ENCODE measurements at regions not wholly inside any gene's neighbourhood (a gene's known extent, or its start where the extent isn't known, plus 50 kb on each side); places are given as distances from the start of the nearest gene placed in this dataset.
"Not testable (repeated sequence)": the region's sequence is repeated elsewhere in the genome, so short reads cannot be mapped to it uniquely, and the experiment has no call there.

DNA sequence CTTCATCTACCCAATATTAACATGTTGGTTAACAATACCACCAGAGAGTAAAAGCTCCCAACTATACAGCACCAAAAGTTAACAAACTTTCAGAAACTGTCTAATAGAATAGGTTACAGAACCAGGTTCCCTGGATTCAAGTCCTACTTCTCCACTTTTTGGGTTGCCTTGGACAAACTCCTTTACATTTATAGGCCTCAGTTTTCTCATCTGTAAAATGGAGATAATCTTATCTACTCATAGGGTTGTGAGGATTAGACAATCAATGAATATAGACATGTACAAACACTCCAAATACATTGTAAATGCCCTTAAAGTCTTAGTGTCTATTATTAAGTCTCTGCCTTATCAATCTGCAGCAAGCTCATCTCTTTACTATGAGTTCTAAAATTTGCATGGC lies 435.2 kb downstream of the ZFHX3 start:
- no peak for DNase-seq
- in situ Hi-C loops (cut with HindIII; ENCODE audit: low pct_ligation_motif_present, low pct_unique_long_range_greater_than_20kb, low sequenced_read_pairs): no loop called here

DNA sequence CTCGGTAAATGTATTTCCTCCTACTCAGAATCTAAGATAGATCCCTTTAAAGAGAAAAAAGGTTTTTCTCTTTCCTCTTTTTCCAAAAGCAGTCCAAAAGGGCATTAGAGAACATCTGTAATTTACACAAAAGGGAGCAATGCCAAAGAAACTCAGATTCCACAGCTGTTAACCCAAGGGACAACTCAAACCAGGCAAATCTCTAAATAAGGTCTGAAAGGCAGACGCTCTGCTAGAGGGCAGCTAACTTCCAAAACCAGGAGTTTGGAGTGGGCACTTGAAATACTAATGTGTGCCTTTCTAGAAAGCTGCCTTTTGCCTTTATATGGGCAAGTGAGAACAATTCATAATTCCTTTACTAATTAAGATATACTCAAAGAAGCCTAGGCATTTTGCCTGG lies 435.7 kb downstream of the ZFHX3 start:
- in situ Hi-C loops (cut with HindIII; ENCODE audit: low pct_ligation_motif_present, low pct_unique_long_range_greater_than_20kb, low sequenced_read_pairs): no loop called here
- no peak for DNase-seq

DNA sequence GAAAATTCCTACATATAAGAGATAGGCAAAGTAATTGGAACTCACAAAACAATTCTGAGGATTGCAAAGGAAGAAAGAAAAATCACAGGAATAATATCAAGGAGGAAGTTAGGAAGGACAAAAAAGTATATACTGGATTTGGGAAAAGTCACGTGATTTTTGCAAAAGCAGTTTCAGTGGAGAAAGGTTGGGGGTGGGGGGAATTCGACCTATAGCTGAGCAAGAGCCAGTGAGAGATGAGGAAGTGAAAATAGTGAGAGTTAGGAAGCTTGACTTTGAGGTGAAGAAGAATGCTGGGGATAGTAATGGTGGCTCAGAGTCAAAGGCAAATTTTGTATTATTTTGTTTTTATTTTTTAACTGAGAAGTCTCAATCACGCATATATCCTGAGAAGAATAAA lies 438.0 kb upstream of the PMFBP1 start:
- DNase-seq: no peak
- in situ Hi-C loops (cut with HindIII; ENCODE audit: low pct_ligation_motif_present, low pct_unique_long_range_greater_than_20kb, low sequenced_read_pairs): no loop called here

DNA sequence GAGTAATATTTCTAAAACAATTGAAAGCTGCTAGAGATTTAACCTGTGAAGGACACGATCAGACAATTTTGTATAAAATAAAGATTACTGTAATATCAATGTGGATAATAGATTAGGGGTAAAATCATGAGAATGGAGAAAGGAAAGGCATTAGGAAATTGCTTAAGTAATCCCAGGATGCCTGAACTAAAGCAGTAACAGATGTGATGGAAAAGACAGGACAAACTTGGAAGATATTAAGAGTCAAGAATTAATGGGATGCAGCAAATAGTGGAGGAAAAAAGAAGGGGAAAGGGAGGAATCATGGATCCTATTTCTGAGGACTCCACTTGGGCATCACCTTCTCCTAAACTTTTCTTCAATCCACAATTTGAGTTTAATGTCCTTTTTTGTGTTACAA lies 437.1 kb upstream of the PMFBP1 start:
- in situ Hi-C loops (cut with HindIII; ENCODE audit: low pct_ligation_motif_present, low pct_unique_long_range_greater_than_20kb, low sequenced_read_pairs): no loop called here
- DNase-seq: no peak

DNA sequence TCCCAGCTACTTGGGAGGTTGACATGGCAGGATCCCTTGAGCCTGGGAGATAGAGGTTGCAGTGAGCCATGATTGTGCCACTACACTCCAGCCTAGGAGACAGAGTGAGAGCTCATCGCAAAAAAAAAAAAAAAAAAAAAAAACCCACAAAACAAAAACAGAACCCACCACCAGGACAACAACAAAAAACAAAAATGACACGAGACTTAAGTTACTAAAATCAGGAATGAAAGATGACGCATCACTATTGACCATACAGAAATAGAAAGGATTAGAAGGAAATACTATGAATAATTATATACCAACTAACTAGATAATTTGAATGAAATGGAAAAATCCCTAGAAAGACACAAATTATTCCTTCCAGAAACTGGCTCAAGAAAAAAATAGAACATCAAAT lies 432.4 kb upstream of the PMFBP1 start:
- in situ Hi-C loops (cut with HindIII; ENCODE audit: low pct_ligation_motif_present, low pct_unique_long_range_greater_than_20kb, low sequenced_read_pairs): no loop called here
- no peak for DNase-seq

DNA sequence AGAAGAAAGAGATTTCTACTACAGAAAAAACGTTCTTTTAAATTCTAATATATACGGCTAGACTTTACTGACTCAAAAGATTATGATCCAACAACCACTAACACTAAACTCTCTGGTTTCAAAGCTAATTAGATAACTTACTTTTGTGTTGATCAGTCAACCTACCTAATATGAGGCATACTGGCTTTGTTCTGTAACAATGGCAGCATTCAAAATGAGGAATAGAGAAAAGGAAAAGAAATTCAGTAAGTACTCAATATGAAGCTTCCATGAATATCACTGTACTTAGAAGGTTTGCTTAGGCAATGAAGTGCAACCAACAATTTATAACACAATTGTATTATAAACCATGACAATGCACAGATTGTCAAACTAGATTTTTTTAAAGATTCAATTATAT lies 430.5 kb upstream of the PMFBP1 start:
- in situ Hi-C loops (cut with HindIII; ENCODE audit: low pct_ligation_motif_present, low pct_unique_long_range_greater_than_20kb, low sequenced_read_pairs): no loop called here
- no peak for DNase-seq

DNA sequence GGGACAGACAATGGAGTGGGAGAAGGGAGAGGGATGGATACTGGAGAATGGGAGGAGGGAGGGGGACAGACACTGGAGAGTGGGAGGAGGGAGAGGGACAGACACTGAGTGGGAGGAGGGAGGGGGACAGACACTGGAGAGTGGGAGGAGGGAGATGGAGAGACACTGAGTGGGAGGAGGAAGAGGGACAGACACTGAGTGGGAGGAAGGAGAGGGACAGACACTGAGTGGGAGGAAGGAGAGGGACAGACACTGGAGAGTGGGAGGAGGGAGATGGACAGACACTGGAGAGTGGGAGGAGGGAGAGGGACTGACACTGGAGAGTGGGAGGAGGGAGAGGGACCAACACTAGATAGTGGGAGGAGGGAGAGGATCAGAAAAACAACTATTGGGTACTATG lies 426.7 kb upstream of the PMFBP1 start:
- DNase-seq: no peak
- in situ Hi-C loops (cut with HindIII; ENCODE audit: low pct_ligation_motif_present, low pct_unique_long_range_greater_than_20kb, low sequenced_read_pairs): no loop called here

DNA sequence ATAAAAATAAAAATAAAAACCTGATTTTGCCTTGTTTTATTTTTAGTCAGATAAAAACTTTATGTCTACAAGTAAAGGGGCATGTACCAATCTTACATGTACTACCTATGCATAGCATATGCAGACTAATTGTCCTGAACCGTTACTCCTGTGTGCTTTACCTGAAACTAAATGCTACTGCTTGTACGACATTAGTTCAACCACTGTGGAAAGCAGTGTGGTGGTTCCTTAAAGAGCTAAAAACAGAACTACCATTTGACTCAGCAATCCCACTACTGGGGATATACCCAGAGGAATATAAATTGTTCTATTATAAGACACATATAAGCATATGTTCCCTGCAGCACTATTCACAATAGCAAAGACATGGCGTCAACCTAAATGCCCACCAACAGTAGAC lies 426.0 kb upstream of the PMFBP1 start:
- in situ Hi-C loops (cut with HindIII; ENCODE audit: low pct_ligation_motif_present, low pct_unique_long_range_greater_than_20kb, low sequenced_read_pairs): no loop called here
- no peak for DNase-seq

DNA sequence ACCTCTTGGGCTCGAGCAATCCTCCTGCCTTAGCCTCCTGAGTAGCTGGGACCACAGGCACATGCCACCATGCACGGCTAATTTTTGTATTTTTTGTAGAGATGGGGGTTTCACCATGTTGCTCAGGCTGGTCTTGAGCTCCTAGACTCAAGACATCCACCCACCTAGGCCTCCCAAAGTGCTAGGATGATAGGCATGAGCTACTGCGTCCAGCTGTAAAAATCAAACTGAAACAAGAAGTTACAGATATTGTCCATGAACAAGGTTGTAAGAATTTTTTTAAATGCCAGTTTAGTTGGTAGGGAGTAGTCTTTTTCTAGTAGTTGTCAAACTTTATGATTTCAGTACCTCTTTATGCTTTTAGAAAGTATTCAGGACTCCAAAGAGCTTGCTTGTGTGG lies 424.4 kb upstream of the PMFBP1 start:
- in situ Hi-C loops (cut with HindIII; ENCODE audit: low pct_ligation_motif_present, low pct_unique_long_range_greater_than_20kb, low sequenced_read_pairs): no loop called here
- no peak for DNase-seq

DNA sequence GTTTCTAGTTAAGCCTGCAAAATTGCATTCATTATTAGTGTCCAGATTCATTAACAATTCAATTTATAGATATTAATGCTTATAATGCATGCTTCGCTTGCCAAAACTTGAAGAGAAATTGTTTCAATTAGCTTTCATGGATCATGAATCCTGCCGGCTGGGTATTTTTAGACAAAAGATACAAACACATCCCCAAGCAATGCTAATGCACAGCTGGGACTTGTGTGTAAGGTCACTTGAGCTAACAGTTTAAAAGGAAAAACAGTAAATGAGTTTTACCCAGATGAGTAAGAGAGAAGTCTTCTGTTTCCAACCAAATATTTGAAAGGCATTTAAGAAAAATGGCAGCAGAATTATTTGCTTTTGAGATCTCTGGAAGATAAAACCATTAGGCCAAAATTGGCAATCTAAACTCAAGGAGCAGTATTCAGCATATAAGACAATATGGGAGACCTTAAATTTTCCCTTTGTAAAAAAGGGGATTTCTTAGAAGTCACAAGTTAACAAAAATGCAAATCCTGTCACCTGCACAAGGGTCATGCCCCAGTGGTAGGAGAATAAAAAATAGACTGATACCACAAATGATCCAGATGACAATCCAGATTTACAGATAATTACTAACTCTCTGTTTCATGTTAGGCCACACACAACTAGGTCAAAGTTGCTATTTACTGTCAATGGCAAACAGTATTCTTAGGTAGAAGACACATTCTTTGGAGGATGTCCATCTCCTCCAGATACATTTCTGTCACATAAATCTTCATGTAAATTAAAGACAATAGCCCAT lies 418.4 kb upstream of the PMFBP1 start:
- in situ Hi-C loops (cut with HindIII; ENCODE audit: low pct_ligation_motif_present, low pct_unique_long_range_greater_than_20kb, low sequenced_read_pairs): no loop called here
- no peak for DNase-seq

DNA sequence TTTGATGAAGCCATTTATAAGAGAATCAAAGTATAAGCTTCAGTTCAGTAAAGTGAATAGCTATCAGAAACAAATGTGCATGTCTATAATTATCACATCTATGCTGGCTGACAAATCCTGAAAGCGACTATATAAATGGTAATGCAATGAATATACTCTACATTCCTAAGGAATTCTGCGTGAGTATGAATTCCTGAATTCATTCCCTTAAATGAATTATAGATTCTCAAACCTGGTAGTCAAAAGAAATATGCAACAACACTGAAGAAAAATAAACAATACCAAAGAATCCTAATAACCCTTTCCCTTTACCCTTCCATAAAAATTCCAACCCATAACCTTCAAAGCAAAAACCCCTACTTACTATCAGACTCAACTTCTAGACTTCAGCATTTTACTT lies 416.6 kb upstream of the PMFBP1 start:
- in situ Hi-C loops (cut with HindIII; ENCODE audit: low pct_ligation_motif_present, low pct_unique_long_range_greater_than_20kb, low sequenced_read_pairs): no loop called here
- no peak for DNase-seq

DNA sequence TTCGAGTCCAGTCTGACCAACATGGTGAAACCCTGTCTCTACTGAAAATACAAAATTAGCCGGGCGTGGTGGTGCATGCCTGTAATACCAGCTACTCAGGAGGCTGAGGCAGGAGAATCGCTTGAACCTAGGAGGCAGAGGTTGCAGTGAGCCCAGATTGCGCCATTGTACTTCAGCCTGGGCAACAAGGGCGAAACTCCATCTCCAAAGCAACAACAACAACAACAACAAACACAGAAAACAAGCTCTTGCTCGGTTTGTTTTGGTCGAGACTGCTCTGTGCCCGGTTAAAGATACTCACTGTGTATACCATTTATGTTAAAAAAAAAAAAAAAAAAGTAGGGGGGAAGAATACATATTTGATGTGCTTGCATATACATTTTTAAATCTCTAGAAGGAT lies 406.1 kb upstream of the PMFBP1 start:
- DNase-seq; in situ Hi-C loops (cut with HindIII; ENCODE audit: low pct_ligation_motif_present, low pct_unique_long_range_greater_than_20kb, low sequenced_read_pairs): not testable (repeated sequence)

DNA sequence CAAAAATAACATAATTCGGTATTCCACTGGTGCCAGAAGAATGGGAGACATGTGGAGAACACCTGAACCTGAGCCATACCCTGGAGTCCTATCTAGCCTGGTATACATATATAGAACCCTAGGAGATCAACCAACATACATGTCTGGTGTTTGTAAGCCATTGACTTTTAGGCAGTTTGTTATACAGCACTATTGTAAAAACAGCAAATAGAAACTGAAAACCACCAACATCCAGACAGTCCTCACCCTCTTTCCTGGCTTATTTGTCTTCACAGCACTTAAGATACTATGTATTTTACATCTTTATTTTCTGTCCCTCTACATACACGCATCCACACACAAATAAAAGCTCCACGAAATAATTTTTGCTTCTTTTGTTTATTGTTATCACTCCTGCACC lies 404.2 kb upstream of the PMFBP1 start:
- DNase-seq: no peak
- in situ Hi-C loops (cut with HindIII; ENCODE audit: low pct_ligation_motif_present, low pct_unique_long_range_greater_than_20kb, low sequenced_read_pairs): no loop called here

DNA sequence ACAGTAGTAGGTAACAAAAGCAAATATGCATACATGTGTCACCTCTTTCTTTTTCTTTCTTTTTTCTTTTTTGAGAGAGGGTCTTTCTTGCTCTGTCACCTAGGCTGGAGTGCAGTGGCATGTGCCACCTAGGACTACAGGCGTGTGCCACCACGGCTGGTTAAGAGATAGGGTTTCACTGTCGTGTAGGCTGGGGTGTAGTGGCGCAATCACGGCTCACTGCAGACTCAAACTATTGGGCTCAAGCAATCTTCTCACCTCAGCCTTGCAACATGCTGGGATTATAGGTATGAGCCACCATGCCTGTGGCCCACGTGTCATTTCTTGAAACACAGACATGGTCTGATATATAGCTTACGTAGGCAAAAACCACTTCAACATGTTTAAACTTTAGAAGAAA lies 397.7 kb upstream of the PMFBP1 start:
- in situ Hi-C loops (cut with HindIII; ENCODE audit: low pct_ligation_motif_present, low pct_unique_long_range_greater_than_20kb, low sequenced_read_pairs): no loop called here
- no peak for DNase-seq

DNA sequence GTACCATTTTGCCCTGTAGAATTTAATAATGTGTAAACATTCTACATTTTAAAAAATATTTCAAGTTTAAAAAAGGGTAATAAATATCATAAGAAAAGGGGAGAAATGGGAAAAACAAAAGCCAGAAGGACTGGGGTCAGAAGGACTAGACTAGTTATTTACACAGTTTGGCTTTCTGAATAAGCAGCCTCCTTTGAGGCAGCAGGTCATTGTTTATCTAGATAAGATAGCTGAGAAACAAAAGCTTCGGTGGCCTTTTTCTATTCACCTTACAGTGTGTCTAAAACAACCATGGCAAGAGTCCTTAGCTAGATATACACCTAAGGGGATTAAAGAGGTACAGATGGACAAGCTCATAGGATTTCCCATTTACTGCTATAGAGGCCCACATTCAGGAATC lies 396.5 kb upstream of the PMFBP1 start:
- in situ Hi-C loops (cut with HindIII; ENCODE audit: low pct_ligation_motif_present, low pct_unique_long_range_greater_than_20kb, low sequenced_read_pairs): no loop called here
- no peak for DNase-seq

DNA sequence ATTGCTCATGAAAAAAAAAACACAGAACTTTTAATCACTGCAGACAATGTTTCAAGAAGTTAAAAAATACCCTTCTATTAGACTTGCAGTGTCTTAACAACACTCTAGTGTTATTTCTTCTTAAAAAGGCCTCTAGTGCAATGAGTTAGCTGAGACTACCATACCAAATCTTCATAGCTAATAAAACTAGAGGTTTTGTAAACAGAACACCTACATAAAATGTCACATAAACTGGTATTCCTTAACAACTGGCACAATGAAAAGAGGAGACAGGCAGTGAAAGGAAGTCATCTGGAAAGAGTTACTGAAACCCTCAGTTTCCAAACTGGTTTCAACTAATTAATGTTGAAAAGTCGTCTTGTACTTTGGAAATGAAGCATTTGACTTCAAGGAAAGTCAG lies 394.2 kb upstream of the PMFBP1 start:
- in situ Hi-C loops (cut with HindIII; ENCODE audit: low pct_ligation_motif_present, low pct_unique_long_range_greater_than_20kb, low sequenced_read_pairs): no loop called here
- DNase-seq: no peak

DNA sequence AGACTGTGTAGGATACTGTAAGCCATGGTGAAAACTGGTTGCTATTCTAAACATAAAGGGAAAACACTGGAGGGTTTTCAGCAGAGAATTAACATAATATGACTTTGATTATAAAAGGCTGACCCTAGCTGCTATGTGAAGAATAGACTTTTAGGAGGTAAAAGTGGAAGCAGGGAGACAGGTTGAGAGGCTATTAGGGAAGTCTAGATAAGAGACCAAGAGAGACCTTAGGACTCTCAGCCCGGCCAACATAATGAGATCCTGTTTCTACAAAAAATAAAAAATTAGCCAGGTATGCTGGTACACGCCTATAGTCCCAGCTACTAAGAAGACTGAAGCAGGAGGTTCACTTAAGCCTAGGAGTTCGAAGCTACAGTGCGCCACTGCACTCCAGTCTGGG lies 393.2 kb upstream of the PMFBP1 start:
- no peak for DNase-seq
- in situ Hi-C loops (cut with HindIII; ENCODE audit: low pct_ligation_motif_present, low pct_unique_long_range_greater_than_20kb, low sequenced_read_pairs): no loop called here

DNA sequence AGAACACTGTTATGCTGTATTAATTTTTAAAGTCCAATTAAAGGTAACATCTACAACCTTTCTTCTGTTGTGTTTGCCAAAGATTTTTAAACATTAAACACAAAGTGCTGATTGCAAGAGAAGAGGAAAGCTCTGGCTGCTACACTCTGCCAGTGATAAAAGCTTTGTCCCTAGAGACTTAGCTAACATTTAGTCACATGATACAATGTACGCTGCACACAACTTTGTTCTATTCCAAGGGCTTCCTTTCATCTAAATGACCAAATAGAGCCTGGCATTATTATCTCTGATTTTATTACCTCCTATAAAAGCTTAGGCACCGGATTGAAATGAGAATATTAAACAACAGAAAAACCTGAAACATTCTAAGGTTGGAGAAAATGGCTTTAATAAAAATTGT lies 388.7 kb upstream of the PMFBP1 start:
- in situ Hi-C loops (cut with HindIII; ENCODE audit: low pct_ligation_motif_present, low pct_unique_long_range_greater_than_20kb, low sequenced_read_pairs): no loop called here
- DNase-seq: no peak

DNA sequence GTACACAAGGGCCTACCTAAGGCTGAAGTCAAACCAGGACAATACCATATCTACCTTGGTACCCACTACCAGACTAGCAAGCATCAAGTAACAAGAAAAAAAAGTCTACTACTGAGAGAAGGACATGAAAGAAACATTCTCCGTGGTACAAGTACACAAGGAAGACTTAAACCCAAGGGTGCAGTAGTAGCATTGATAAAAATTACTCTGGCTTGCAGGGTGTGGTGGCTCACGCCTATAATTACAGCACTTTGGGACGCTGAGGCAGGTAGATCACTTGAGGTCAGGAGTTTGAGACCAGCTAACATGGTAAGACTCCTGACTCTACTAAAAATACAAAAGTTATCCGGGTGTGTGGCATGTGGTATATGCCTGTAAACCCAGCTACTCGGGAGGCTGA lies 386.5 kb upstream of the PMFBP1 start:
- no peak for DNase-seq
- in situ Hi-C loops (cut with HindIII; ENCODE audit: low pct_ligation_motif_present, low pct_unique_long_range_greater_than_20kb, low sequenced_read_pairs): no loop called here

DNA sequence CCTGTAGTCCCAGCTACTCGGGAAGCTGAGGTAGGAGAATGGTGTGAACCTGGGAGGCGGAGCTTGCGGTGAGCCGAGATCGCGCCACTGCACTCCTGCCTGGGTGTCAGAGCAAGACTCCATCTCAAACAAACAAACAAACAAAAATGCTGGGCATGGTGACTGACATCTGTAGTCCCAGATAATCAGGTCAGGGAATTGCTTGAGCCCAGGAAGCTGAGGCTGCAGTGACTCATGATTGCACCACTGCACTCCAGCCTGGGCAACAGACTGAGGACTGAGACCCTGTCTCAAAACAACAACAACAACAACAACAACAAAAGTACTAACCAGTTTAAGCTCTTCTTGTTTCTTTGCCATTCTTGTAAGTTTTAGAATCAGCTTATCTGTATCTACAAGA lies 383.0 kb upstream of the PMFBP1 start:
- in situ Hi-C loops (cut with HindIII; ENCODE audit: low pct_ligation_motif_present, low pct_unique_long_range_greater_than_20kb, low sequenced_read_pairs): no loop called here
- no peak for DNase-seq

DNA sequence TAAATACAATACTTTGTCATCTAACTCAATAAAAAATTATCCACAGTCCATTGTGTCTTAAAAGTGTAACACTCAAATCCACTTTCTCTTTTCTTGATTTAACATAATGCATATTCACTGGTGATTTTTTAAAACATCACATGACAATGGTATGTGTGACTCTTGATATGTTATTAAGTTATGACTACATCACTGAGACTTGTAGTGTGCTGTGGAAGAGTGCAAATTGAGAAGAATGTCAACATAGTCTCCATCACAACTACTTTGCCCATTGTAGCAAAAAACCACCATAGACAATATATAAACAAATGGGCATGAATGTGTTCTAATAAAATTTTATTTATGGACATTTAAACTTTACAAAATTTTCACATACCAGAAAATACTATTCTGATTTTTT lies 380.7 kb upstream of the PMFBP1 start:
- in situ Hi-C loops (cut with HindIII; ENCODE audit: low pct_ligation_motif_present, low pct_unique_long_range_greater_than_20kb, low sequenced_read_pairs): no loop called here
- DNase-seq: no peak
